ENCODE measurements at regions not wholly inside any gene's neighbourhood (a gene's known extent, or its start where the extent isn't known, plus 50 kb on each side); places are given as distances from the start of the nearest gene placed in this dataset.

DNA sequence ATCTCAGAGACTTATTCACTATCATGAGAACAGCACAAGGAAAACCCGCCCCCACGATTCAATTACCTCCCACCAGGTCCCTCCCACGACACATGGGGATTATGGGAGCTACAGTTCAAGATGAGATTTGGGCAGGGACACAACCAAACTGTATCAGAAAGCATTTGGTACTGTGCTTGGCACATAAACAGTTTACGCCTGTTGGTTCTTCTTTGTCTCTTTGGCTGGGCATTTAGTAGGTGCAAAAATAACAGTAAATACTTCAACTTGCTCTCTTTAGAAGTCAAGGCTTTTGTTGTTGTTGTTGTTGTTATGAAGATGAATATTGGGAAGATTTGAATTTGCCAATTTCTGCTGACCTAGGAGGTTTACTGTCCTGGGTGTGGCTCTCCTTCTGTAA is 175.4 kb upstream of the IGSF21 start:
- no peak for DNase-seq (ENCODE audit: low spot score)

DNA sequence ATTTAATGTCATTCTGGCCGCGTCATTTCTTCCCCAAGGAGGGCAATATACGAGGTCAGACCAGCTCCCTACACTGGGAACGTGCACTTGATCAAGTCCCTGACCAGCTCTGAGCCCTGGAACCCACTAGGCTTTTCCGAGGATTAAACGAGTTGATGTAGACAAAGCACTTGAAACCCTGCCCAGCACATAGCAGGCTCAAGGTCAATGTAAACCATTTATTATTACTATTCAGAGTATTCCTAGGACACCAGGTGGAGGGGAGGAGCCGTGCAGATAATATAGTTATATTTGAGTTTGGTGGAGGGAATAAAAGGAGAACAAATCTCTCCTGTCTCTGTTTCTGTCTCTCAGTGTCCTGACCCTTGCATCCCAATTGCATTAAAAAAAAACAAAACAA is 174.1 kb upstream of the IGSF21 start:
- no peak for DNase-seq (ENCODE audit: low spot score)

DNA sequence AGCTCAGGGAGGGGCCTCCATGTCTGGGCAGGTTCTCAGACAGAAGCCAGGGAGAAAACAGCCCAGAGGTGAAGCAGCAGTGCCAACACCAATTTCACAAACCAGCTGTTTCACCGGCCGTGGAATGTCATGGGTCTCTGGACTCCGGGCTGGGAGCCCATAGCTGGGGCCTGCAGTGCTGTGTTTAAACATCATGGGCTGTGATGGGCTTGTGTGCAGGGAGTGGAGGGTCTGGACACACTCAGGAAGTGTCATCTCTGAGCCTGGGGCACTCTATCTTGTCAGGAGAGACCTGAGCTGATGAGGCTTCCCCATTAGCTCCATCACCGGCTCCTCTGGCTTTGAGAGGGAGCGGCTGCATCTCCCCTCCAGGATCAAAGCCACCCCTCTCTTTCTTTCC is 173.6 kb upstream of the IGSF21 start:
- no peak for DNase-seq (ENCODE audit: low spot score)

DNA sequence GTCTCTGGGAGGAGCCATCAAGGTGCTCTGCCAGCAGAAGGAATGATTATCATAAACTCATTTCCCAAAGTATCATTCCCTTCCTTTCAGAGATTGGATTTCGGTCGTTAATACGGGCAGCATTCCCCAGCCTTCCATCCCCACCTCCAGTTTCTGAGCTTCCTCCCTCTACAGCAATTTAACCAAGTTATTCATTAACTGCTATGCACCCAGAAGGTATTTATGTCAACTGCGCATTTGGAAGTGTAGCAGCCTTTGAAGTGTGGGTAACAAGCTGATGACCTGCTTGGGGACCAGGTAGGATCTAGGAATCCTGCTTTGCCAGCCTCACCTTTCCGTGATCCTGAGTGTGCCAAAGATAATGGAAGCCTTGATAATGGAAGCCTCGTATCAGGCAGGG is 172.4 kb upstream of the IGSF21 start:
- no peak for DNase-seq (ENCODE audit: low spot score)

DNA sequence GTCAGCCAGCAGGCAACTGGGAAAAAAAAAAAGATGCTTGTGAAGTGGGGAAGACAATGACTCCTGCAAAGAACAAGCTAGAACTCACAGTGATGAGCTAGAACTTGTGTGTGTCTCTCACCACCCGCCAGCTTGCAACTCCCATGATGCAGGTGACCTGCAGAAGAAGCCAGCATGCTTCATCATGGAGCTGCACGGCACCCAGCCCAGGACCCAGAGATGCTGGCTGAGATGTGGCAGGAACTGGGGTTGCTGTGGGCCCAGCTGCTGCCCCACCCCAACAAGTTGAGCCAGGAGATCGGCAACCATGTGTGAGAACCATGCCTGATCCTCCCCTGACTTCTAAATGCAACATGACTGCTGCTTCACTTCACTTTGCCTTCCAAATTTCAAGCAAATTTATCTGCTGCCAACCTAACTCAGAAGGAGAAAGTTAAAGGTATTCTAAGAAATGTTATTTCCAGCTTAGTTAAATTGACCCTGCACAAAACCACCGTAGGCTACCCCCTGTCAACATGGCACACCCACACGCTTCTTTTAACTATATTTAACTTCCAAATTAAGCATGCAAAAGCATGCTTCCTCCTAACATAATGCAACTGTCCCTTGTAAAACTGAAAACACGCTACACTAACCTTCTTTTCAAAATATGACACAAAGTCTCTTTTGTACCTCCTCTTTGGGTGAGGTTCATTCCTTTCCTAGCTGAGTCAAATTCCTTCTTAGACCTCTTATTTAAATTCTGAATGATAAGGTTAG is 166.0 kb upstream of the IGSF21 start:
- no peak for DNase-seq (ENCODE audit: low spot score)

DNA sequence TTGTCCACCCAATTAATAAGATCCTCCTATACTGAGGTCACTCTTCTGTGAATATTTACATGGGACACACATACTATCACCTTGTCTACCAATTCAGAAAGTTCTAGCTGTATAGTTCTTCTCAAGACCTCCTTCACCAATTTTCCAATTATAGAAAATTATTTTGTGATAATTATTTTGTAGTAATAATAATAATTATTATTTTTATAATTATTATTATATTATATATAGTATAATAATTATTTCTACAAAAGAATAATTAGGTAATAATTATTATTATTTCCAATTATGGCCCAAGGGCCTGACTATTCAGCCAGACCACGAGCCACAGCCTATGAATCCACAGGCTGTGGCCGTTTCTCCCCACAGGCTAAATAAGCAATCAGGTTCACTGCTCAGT is 164.1 kb upstream of the IGSF21 start:
- DNase-seq (ENCODE audit: low spot score): no peak

DNA sequence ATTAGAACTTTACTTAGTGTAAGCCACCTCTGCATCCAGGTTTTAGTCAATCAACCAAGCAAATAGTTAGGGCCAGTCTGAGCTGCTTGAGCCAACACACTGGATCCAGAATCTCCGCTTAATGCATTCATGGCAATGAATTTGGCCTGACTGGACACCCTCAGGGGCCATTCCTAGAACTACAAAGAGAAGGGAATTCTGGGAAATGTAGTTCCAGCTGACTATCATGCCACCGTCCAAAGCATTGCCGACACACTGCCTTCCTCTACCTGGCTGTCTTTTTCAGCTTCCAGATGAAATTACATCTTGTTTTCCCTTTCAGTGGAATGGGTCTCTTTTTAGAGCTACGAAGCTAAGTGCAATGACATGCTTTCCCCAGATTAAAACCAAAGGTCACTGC is 163.0 kb upstream of the IGSF21 start:
- DNase-seq (ENCODE audit: low spot score): no peak

DNA sequence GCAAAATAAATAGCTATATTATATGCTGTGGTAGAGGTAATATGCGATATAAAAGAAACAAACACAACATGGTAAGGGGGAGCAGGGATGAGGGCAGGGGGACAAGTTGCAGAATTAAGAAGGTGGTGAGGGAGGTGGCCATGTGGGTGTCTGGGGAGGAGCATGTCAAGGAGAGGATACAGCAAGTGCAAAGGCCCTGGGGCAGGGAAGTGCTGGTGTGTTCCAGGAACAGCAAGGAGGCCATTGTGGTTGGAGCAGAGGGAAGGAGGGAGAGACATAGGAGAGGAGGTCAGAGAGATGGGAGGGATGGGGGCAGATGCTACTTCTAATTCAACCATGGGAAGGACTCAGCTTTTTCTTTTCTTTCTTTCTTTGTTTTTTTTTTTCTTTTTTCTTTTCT is 161.2 kb upstream of the IGSF21 start:
- no peak for DNase-seq (ENCODE audit: low spot score)

DNA sequence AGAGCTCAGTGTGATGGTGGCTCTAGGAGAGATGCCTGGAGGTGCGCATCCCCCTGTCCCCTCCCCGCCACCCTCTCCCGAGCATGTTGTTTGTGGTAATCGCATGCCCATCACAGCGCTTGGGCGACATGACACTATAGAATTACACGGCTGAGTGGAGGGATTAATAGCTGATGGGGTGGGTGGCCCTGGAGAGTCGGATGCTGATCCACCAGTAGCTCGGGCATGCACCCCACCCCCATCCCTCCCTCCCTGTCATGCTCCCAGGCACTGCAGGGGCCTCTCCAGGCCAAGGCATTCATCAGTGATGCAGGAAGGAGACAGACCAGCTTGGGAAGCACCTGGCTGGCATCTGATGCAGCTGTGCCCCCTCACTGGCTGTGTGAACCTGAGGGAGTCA is 159.0 kb upstream of the IGSF21 start:
- DNase-seq (ENCODE audit: low spot score): no peak

DNA sequence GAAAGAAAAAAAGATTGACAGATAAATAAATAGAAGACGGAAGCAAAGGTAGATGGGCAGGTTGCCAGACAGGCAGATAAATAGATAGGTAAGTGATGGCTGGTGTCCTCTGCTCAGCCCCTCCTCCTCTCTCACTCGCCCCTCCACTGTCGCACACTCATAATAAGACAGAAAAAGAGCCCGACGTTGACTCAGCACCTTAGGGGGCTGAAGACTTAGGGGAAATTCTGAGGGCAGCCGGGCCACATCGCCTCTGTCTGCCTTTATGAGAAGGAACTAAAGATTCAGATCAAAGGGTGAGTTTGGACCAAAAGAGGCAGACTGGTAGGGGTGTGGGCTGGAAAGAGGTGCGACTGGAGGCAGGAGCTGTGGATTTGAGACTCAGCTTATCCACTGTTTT is 158.1 kb upstream of the IGSF21 start:
- DNase-seq (ENCODE audit: low spot score): no peak

DNA sequence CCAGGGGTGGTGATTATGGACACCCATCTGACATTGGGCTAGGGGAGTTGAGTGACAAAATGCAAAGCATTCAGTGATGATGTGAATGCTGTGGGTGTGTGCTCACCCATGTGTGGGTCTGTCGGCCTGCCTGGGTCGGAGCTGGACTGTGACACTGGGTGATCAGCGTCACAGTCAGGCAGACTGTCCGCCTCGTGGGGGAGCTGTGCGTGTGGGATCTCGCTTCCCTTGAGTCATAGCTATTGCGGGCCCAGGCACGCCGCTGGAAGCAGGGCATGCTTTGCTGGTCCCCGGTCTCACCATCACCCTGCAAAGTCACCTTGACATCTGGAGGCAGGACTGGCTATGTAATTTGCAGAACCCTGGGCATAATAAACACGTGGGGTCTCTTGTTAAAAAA is 156.9 kb upstream of the IGSF21 start:
- no peak for DNase-seq (ENCODE audit: low spot score)

DNA sequence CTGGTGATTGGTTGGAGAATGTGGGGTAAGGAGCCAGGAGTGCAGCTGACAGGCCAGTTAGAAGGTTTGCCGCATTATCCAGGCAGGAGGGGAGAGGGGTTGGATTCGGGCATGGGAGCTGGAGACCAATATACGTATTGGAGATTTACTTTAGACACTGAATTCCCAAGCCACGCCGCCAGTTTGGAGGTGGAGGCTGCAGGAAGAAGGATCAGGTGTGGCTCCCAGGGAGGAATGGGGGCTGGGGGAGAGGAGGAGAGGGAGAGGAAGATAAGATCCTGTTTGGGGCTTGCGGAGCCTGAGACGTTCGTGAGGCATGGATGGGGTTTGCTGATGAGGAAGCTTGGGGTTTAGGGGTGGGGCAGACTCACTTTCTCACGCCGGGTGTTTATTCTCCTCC is 155.1 kb upstream of the IGSF21 start:
- DNase-seq (ENCODE audit: low spot score): no peak

DNA sequence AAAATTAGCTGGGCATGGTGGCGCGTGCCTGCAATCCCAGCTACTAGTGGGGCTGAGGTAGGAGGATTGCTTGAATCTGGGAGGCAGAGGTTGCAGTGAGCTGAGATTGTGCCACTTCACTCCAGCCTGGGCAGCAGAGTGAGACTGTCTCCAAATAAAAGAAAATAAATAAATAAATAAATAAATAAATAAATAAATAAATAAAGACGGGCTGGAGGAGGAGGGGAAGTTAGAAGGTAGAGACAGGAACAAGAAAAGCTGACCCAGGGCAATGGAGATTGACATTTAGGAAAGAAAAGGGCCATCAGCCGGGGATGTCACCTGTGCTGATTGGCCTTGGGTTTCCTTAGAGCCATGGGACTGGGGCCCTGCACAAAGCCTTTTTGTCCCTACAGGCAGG is 153.7 kb upstream of the IGSF21 start:
- DNase-seq (ENCODE audit: low spot score): no peak

DNA sequence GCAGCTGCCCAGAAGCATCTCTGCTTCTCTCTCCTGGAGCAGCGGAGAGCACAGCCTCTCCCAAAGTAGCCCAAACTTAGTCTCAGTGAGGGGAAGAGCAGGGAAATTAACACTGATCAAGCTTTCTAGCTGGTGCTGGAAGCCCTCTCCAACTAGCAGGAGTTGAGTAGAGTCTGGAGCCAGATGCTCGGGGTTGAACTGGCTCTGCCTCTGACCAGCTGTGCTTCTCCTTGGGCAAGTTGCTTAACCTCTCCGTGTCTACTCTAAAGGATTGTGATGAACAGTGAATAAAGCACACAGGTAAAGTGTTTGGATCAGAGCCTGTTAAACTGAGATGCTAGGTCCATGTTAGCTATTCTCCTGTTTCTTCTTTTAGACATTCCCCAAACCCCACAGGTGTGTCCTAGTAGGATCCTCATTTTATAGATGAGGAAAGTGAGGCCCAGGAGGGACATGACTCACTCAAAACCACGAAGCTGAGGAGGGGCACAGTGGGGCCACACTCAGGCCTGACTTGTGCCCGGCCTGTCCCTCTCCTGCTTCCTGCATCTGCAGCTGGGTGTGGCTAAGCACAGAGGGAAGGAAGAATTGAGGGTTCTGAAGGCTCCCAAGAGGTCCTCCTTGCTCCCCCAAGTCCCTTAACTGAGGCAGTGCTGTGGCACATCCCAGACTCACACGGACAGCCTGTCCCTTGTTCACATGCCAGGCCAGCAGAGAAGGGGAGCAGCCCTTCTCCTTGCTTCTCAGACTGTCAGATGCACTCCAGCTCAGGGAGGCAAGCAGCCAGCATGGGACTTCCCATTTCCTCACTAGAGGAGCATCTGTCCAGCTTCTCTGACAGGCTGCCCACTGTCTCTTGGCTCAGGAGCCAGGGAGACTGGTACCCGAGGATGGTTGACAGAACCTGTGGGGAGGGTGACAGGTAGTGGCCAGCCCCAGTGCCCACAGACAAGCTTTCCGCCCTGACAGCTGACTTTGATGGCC is 152.0 kb upstream of the IGSF21 start:
- no peak for DNase-seq (ENCODE audit: low spot score)

DNA sequence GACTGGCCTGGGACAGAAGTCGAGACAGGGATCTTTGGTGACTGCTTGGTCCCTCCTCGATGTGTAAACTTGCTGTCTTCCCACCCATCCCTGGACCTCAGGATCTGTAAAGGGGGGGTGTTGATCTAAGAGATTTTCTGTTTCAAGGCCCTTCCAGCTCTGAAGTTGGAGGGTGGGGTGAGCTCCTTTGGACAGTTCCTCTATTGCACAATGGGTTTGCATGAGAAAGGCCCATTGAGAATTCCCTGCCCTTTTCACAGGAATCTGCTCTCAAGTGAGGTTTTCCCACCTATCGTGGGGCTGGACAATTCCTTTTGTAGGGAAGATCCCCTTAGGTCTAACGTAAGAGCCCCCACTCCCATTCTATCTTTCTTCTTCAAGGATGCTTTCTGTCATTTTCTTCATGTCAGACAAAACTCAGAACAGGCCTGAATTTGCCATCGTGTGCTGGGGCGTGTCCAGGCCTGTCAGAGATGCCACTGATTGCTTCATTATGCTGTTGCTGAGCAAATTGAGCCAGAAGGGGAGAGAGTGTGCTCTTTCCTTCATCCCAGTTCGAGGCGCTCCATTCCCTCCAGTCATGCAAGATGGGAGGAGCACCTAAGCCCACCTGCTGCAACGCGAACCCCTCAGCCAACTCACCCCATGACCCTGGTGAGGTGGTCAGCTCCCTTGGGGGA is 149.9 kb upstream of the IGSF21 start:
- DNase-seq (ENCODE audit: low spot score): no peak

DNA sequence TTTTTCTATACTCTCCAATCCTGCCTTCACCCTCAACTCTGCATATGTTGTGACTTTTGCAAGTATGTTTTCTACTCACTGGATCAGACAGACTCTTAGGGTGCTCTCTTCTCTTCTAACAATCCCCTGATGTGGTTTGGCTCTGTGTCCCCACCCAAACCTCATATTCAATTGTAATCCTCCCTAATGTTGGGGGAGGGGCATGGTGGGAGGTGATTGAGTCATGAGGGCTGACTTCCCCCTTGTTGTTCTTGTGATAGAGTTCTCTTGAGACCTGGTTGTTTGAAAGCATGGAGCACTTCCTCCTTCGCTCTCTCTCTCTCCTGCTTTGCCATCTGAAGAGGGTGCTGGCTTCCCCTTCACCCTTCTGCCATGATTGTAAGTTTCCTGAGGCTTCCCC is 148.9 kb upstream of the IGSF21 start:
- no peak for DNase-seq (ENCODE audit: low spot score)

DNA sequence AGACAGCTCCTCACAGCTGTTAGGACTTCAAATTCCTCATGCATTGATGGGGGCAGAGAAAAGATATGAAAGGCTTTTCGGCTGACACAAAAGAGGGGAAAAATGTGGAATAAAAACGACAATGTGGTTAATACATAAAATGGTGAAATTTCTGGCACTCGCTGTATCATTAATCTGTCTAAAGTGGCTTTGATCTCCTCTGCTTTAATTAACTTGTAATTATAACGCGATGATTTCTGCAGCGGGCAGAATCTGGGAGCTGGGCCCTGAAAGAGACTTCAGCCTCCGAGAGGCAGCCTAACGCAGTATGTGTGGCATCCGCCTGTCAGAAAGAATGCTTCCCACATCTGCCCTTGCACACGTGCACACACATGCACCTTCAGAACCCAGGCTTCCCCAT is 144.1 kb upstream of the IGSF21 start:
- DNase-seq (ENCODE audit: low spot score): no peak

DNA sequence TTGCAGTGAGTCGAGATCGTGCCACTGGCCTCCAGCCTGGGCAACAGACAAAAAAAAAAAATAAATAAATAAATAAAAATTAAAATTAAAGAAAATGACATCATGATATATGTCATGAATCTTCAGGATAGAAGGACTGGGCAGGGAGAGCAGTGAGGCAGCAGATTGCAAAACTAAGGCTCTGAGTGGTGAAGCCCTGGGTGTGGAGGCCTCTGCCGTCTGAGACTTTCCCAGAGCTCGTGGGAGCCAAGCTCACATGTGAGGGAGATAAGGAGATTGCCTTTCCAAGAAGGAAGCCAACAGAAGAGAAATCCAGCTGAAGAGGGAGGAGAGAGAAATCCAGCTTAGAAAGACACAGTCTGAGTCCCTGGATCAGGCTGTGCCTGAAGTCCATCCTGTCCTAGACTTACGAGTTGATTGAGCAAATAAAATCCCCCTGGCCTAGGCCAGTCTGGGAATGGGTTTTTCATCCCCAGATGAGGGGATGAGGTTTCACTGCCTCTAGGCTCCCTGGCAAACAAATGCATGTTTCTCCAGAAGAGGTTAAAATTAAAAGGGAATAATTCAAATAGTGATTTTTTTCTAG is 142.0 kb upstream of the IGSF21 start:
- no peak for DNase-seq (ENCODE audit: low spot score)

DNA sequence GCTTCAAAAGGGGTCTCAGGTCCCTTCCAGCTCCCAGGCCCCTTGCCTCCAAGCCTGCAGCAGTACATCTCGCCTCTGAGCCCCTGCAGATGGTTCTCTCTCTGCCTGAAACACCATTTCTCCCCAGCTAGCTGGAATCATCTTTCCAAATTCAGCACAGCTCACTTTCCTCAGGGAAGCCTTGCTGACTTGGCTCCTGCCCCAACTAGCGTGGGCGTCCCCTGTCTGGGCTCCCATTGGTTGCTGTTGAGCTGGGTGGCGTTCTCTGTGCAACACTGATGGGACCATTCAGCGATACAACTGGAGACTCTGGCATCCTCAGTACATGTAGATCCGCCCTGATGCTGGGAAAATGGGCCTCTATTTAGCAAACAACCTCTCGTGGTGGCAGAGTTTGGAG is 141.3 kb upstream of the IGSF21 start:
- DNase-seq (ENCODE audit: low spot score): no peak

DNA sequence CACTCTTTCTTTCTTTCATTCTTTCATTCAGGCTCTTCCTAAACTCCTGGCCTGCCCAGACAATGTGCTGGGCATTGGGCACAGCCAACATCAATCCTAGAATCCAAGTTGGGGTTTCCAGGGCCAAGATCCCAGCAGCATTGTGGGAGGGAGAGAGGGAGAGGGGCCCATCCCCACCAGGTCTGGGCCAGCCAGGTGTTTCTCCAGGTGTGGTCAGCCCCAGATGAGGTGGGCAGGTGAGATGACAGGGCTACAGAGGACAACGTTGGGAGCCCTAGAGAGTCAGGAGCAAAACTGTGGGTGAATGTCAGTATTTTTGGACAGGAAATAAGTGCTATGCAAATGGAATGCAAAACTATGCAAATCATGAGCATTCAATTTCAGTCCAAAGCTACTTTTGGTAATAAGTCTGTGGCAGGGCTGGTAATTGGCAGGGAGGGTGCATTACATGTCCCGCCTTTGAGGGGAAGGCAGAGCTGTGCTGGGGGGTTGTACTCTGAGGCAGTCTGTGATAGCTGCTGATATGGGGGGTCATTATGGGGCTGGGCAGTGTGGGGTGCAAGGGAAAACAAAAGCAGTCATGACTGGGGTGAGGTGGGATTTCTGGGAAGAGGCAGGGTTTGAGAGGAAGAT is 139.9 kb upstream of the IGSF21 start:
- DNase-seq (ENCODE audit: low spot score): no peak

DNA sequence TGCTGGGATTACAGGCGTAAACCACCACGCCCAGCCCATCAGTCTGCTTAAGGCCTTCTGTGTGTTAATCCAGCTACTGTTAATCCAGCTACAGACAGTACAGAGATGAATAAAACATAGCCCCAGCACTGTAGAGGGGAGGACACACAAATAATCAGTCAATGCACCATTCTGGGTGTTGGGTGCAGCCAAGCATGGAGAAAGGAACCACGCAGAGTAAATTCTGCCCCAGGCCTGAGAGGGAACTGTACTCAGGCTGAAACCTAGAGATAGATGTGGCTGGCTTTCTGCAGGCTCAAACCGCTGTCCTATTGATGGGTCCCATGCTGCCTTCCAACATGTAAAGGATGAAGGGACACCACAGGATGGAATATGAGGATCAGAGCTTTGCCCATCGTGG is 136.8 kb upstream of the IGSF21 start:
- DNase-seq (ENCODE audit: low spot score): no peak

DNA sequence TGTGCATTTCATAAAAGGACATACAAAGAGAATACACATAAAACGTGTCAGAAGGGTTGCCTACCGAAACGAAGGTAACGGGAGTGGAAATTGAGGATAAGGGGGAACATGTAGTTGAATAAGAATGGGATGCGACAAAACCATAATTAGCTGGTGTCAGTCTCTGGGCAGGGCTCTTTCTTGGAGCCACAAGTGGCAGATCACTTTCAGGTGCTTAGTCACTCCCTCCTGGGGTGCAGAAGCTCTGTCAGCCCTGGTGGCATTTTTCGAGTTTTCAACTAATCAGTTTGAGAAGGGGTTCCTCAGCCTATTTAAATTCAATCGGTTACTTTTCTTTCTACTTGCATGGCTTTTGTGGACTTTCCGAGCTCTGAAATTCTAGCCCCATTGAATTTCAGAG is 133.9 kb upstream of the IGSF21 start:
- DNase-seq (ENCODE audit: low spot score): no peak

Measured in COLO829 (cell line).